NCI-H446 (cell line): ENCODE measurements at regions not wholly inside any gene's neighbourhood (a gene's known extent, or its start where the extent isn't known, plus 50 kb on each side); places are given as distances from the start of the nearest gene placed in this dataset.

Experiments used
- DNase-seq, 2 experiments: peaks; one replicate each; lab custom pipeline; 2025; lab: John Stamatoyannopoulos, UW

GRCh38 chr10:129106314-129106713 is 360.7 kb upstream of the MGMT start:
- DNase-seq = no peak

- no peak for DNase-seq
These were observed 359.5 kb upstream of the MGMT start for GRCh38 chr10:129107525-129107924.

- no peak for DNase-seq
These were observed 358.7 kb upstream of the MGMT start for GRCh38 chr10:129108378-129108777.

- no peak for DNase-seq
These were observed 358.0 kb upstream of the MGMT start for GRCh38 chr10:129108994-129109393.

- no peak for DNase-seq
These were observed 356.3 kb upstream of the MGMT start for GRCh38 chr10:129110780-129111179.

- no peak for DNase-seq
These were observed 355.1 kb upstream of the MGMT start for GRCh38 chr10:129111922-129112321.

GRCh38 chr10:129114588-129114987 is 352.5 kb upstream of the MGMT start:
- DNase-seq = no peak

- no peak for DNase-seq
These were observed 350.7 kb upstream of the MGMT start for GRCh38 chr10:129116371-129116770.

GRCh38 chr10:129120441-129120840 is 346.6 kb upstream of the MGMT start:
- no peak for DNase-seq

- DNase-seq = no peak
These were observed 344.2 kb upstream of the MGMT start for GRCh38 chr10:129122846-129123245.

- no peak for DNase-seq
These were observed 343.6 kb upstream of the MGMT start for GRCh38 chr10:129123428-129123827.

GRCh38 chr10:129126982-129127381 is 340.1 kb upstream of the MGMT start:
- DNase-seq = no peak

- no peak for DNase-seq
These were observed 335.4 kb upstream of the MGMT start for GRCh38 chr10:129131457-129132132.

- no peak for DNase-seq
These were observed 333.2 kb upstream of the MGMT start for GRCh38 chr10:129133856-129134255.

- no peak for DNase-seq
These were observed 332.7 kb upstream of the MGMT start for GRCh38 chr10:129134371-129134770.

- DNase-seq = no peak
These were observed 331.4 kb upstream of the MGMT start for GRCh38 chr10:129135624-129136023.

GRCh38 chr10:129136074-129136473 is 331.0 kb upstream of the MGMT start:
- no peak for DNase-seq

GRCh38 chr10:129136951-129137350 is 330.1 kb upstream of the MGMT start:
- no peak for DNase-seq

GRCh38 chr10:129140921-129141885 is 325.8 kb upstream of the MGMT start:
- DNase-seq = no peak

GRCh38 chr10:129151281-129151680 is 315.8 kb upstream of the MGMT start:
- DNase-seq = no peak

- DNase-seq = no peak
These were observed 310.6 kb upstream of the MGMT start for GRCh38 chr10:129156406-129156805.

GRCh38 chr10:129157185-129157584 is 309.9 kb upstream of the MGMT start:
- no peak for DNase-seq

- DNase-seq = no peak
These were observed 305.9 kb upstream of the MGMT start for GRCh38 chr10:129161150-129161549.
